ENCODE measurements at regions not wholly inside any gene's neighbourhood (a gene's known extent, or its start where the extent isn't known, plus 50 kb on each side); places are given as distances from the start of the nearest gene placed in this dataset.

- TF ChIP-seq POLR2A (IDR thresholded peaks at IDR 0.05) (no peak), CTCF (IDR thresholded peaks at IDR 0.05) (no peak)
Measured at GRCh38 chr20:33910056-33910455, 83.7 kb upstream of the RALY start.
